ENCODE measurements at regions not wholly inside any gene's neighbourhood (a gene's known extent, or its start where the extent isn't known, plus 50 kb on each side); places are given as distances from the start of the nearest gene placed in this dataset.
A peak's percentile ranks its signal among the peaks of the same experiment; 100 is the strongest.

GRCh38 chr15:70545526-70545925, 217.8 kb downstream of the UACA start:
- Mint-ChIP-seq H3K27ac (no peak overlapping the region), H3K4me3 (no peak overlapping the region), H3K27me3 (peaks cover 6% of the 10 kb centered on the region), H3K4me1 (ENCODE audit: unreplicated experiment) (no peaks in the 10 kb centered on the region), H3K36me3 (no peaks in the 10 kb centered on the region), H3K9me3 (peaks cover 5% of the 10 kb centered on the region)
- DNase-seq (ENCODE audit: extremely low spot score, unreplicated experiment), result no peak
- TF ChIP-seq CTCF (conservative IDR thresholded peaks at IDR 0.05), result no peak

- H3K9me3 Mint-ChIP-seq, result peaks cover 5% of the 10 kb centered on the region
- no peak overlapping the region for H3K27ac Mint-ChIP-seq
- no peaks in the 10 kb centered on the region for H3K36me3 Mint-ChIP-seq
Observed at GRCh38 chr15:70541511-70541910, 221.8 kb downstream of the UACA start.

GRCh38 chr15:70539912-70540530, 223.3 kb downstream of the UACA start:
- peaks cover 25% of the 10 kb centered on the region for H3K4me1 Mint-ChIP-seq (ENCODE audit: unreplicated experiment)
- H3K36me3 Mint-ChIP-seq, result no peaks in the 10 kb centered on the region
- no peak for DNase-seq (ENCODE audit: extremely low spot score, unreplicated experiment)
- peaks cover 5% of the 10 kb centered on the region for H3K9me3 Mint-ChIP-seq
- H3K27me3 Mint-ChIP-seq, result peaks cover 29% of the 10 kb centered on the region
- no peak for TF ChIP-seq CTCF (conservative IDR thresholded peaks at IDR 0.05)
- H3K27ac Mint-ChIP-seq, result no peak overlapping the region
- H3K4me3 Mint-ChIP-seq, result no peak overlapping the region

More at GRCh38 chr15:70541511-70541910, 221.8 kb downstream of the UACA start:
- H3K4me1 Mint-ChIP-seq (ENCODE audit: unreplicated experiment), result peaks cover 10% of the 10 kb centered on the region
- H3K4me3 Mint-ChIP-seq, result no peak overlapping the region
- peaks cover 21% of the 10 kb centered on the region for H3K27me3 Mint-ChIP-seq
- TF ChIP-seq CTCF (conservative IDR thresholded peaks at IDR 0.05), result no peak
- DNase-seq (ENCODE audit: extremely low spot score, unreplicated experiment), result no peak

GRCh38 chr15:70539409-70539808, 223.9 kb downstream of the UACA start:
- H3K27me3 Mint-ChIP-seq, result peaks cover 34% of the 10 kb centered on the region
- peaks cover under 1% of the 10 kb centered on the region for H3K9me3 Mint-ChIP-seq
- peaks cover 31% of the 10 kb centered on the region for H3K4me1 Mint-ChIP-seq (ENCODE audit: unreplicated experiment)
- DNase-seq (ENCODE audit: extremely low spot score, unreplicated experiment), result no peak
- no peak overlapping the region for H3K4me3 Mint-ChIP-seq
- no peaks in the 10 kb centered on the region for H3K36me3 Mint-ChIP-seq
- H3K27ac Mint-ChIP-seq, result peak overlapping the region; percentile 16
- TF ChIP-seq CTCF (conservative IDR thresholded peaks at IDR 0.05), result no peak

GRCh38 chr15:70538278-70538677, 225.1 kb downstream of the UACA start:
- Mint-ChIP-seq H3K27ac (no peak overlapping the region), H3K4me1 (ENCODE audit: unreplicated experiment) (peaks cover 36% of the 10 kb centered on the region), H3K4me3 (no peak overlapping the region), H3K36me3 (no peaks in the 10 kb centered on the region), H3K9me3 (no peaks in the 10 kb centered on the region), H3K27me3 (peaks cover 37% of the 10 kb centered on the region)
- TF ChIP-seq CTCF (conservative IDR thresholded peaks at IDR 0.05), result no peak
- no peak for DNase-seq (ENCODE audit: extremely low spot score, unreplicated experiment)

- Mint-ChIP-seq H3K9me3 (no peaks in the 10 kb centered on the region), H3K27me3 (peaks cover 41% of the 10 kb centered on the region), H3K4me3 (no peak overlapping the region), H3K4me1 (ENCODE audit: unreplicated experiment) (peaks cover 36% of the 10 kb centered on the region), H3K27ac (no peak overlapping the region), H3K36me3 (no peaks in the 10 kb centered on the region)
- peak; percentile 18 for DNase-seq (ENCODE audit: extremely low spot score, unreplicated experiment)
- no peak for TF ChIP-seq CTCF (conservative IDR thresholded peaks at IDR 0.05)
Observed at GRCh38 chr15:70535955-70536338, 227.4 kb downstream of the UACA start.
